Adipocyte (in vitro differentiated cells): ENCODE measurements at regions not wholly inside any gene's neighbourhood (a gene's known extent, or its start where the extent isn't known, plus 50 kb on each side); places are given as distances from the start of the nearest gene placed in this dataset.
"Not testable (repeated sequence)": the region's sequence is repeated elsewhere in the genome, so short reads cannot be mapped to it uniquely, and the experiment has no call there.

Experiments used
- DNase-seq: peaks from one replicate; pipeline ENCODE4 v3.0.0-alpha.2; 2015; ENCODE audit warnings: low read depth
- H3K27me3 ChIP-seq: replicated peaks from 2 replicates; pipeline ENCODE4 v1.7.0; 2013; ENCODE audit warnings: mild to moderate bottlenecking, low read length, moderate library complexity; ENCODE audit not compliant: control insufficient read depth, insufficient read depth
- H3K36me3 ChIP-seq: 2 replicates; pipeline ENCODE4 v1.7.0; 2013; ENCODE audit warnings: low read length, mild to moderate bottlenecking, moderate library complexity; ENCODE audit not compliant: control insufficient read depth, insufficient read depth, severe bottlenecking
- H3K4me1 ChIP-seq: 2 replicates; pipeline ENCODE4 v1.7.0; 2013; ENCODE audit warnings: mild to moderate bottlenecking, low read length, moderate library complexity; ENCODE audit not compliant: control insufficient read depth, insufficient read depth
- H3K4me3 ChIP-seq: 2 replicates; pipeline ENCODE4 v1.7.0; 2013; ENCODE audit warnings: mild to moderate bottlenecking, low read length, moderate library complexity
- H3K9ac ChIP-seq: 2 replicates; pipeline ENCODE4 v1.7.0; 2013; ENCODE audit warnings: mild to moderate bottlenecking, low read length, moderate library complexity
- H3K9me3 ChIP-seq: 2 replicates; pipeline ENCODE4 v1.7.0; 2013; ENCODE audit warnings: mild to moderate bottlenecking, low read length, moderate library complexity; ENCODE audit not compliant: control insufficient read depth

- H3K9me3 ChIP-seq: peaks cover 6% of the 10 kb centered on the region
- no peak overlapping the region for H3K4me3 ChIP-seq
- H3K36me3 ChIP-seq: no peaks in the 10 kb centered on the region
- DNase-seq: no peak
- H3K9ac ChIP-seq: no peak overlapping the region
- H3K27me3 ChIP-seq: no peaks in the 10 kb centered on the region
- H3K4me1 ChIP-seq: no peaks in the 10 kb centered on the region
Observed at GRCh38 chr6:51108563-51109234, 290.0 kb downstream of the TFAP2B start.

- Histone ChIP-seq H3K27me3 (no peaks in the 10 kb centered on the region), H3K36me3 (no peaks in the 10 kb centered on the region), H3K9ac (no peak overlapping the region), H3K4me1 (no peaks in the 10 kb centered on the region), H3K9me3 (no peaks in the 10 kb centered on the region), H3K4me3 (no peak overlapping the region)
- no peak for DNase-seq
Observed at GRCh38 chr6:51112731-51113130, 294.1 kb downstream of the TFAP2B start.

GRCh38 chr6:51116723-51117122 lies 298.1 kb downstream of the TFAP2B start:
- DNase-seq: no peak
- H3K27me3 ChIP-seq: no peaks in the 10 kb centered on the region
- no peaks in the 10 kb centered on the region for H3K4me1 ChIP-seq
- no peak overlapping the region for H3K4me3 ChIP-seq
- H3K36me3 ChIP-seq: no peaks in the 10 kb centered on the region
- no peak overlapping the region for H3K9ac ChIP-seq
- H3K9me3 ChIP-seq: no peaks in the 10 kb centered on the region

GRCh38 chr6:51118792-51119191 lies 300.1 kb downstream of the TFAP2B start:
- Histone ChIP-seq H3K36me3 (no peaks in the 10 kb centered on the region), H3K4me3 (no peak overlapping the region), H3K27me3 (no peaks in the 10 kb centered on the region), H3K4me1 (no peaks in the 10 kb centered on the region), H3K9me3 (no peaks in the 10 kb centered on the region), H3K9ac (no peak overlapping the region)
- DNase-seq: no peak

- H3K4me1 ChIP-seq: no peaks in the 10 kb centered on the region
- no peak overlapping the region for H3K4me3 ChIP-seq
- no peaks in the 10 kb centered on the region for H3K36me3 ChIP-seq
- no peak for DNase-seq
- no peak overlapping the region for H3K9ac ChIP-seq
- H3K27me3 ChIP-seq: no peaks in the 10 kb centered on the region
- no peaks in the 10 kb centered on the region for H3K9me3 ChIP-seq
Observed at GRCh38 chr6:51120016-51120415, 301.3 kb downstream of the TFAP2B start.

- not testable (repeated sequence) for DNase-seq, H3K36me3 ChIP-seq, H3K9ac ChIP-seq, H3K4me3 ChIP-seq, H3K27me3 ChIP-seq, H3K9me3 ChIP-seq, H3K4me1 ChIP-seq
Observed at GRCh38 chr6:51121380-51121976, 302.8 kb downstream of the TFAP2B start.

- Histone ChIP-seq H3K27me3 (no peaks in the 10 kb centered on the region), H3K9ac (no peak overlapping the region), H3K9me3 (no peaks in the 10 kb centered on the region), H3K36me3 (no peaks in the 10 kb centered on the region), H3K4me1 (no peaks in the 10 kb centered on the region), H3K4me3 (no peak overlapping the region)
- no peak for DNase-seq
Observed at GRCh38 chr6:51129043-51129442, 310.4 kb downstream of the TFAP2B start.

- no peaks in the 10 kb centered on the region for H3K4me1 ChIP-seq
- H3K4me3 ChIP-seq: no peak overlapping the region
- no peak overlapping the region for H3K9ac ChIP-seq
- H3K27me3 ChIP-seq: no peaks in the 10 kb centered on the region
- DNase-seq: no peak
- H3K36me3 ChIP-seq: no peaks in the 10 kb centered on the region
- H3K9me3 ChIP-seq: no peaks in the 10 kb centered on the region
Observed at GRCh38 chr6:51137777-51138176, 319.1 kb downstream of the TFAP2B start.

GRCh38 chr6:51139950-51140385 lies 321.3 kb downstream of the TFAP2B start:
- Histone ChIP-seq H3K9me3 (no peaks in the 10 kb centered on the region), H3K9ac (no peak overlapping the region), H3K36me3 (no peaks in the 10 kb centered on the region), H3K4me1 (no peaks in the 10 kb centered on the region), H3K4me3 (no peak overlapping the region), H3K27me3 (no peaks in the 10 kb centered on the region)
- DNase-seq: no peak

GRCh38 chr6:51141080-51141479 lies 322.4 kb downstream of the TFAP2B start:
- Histone ChIP-seq H3K9me3 (no peaks in the 10 kb centered on the region), H3K9ac (no peak overlapping the region), H3K4me3 (no peak overlapping the region), H3K4me1 (no peaks in the 10 kb centered on the region), H3K36me3 (no peaks in the 10 kb centered on the region), H3K27me3 (no peaks in the 10 kb centered on the region)
- no peak for DNase-seq

GRCh38 chr6:51147756-51148155 lies 329.1 kb downstream of the TFAP2B start:
- no peaks in the 10 kb centered on the region for H3K9me3 ChIP-seq
- H3K4me3 ChIP-seq: no peak overlapping the region
- H3K4me1 ChIP-seq: no peaks in the 10 kb centered on the region
- no peak for DNase-seq
- H3K9ac ChIP-seq: no peak overlapping the region
- no peaks in the 10 kb centered on the region for H3K27me3 ChIP-seq
- H3K36me3 ChIP-seq: no peaks in the 10 kb centered on the region

- Histone ChIP-seq H3K4me1 (no peaks in the 10 kb centered on the region), H3K9ac (no peak overlapping the region), H3K27me3 (no peaks in the 10 kb centered on the region), H3K36me3 (no peaks in the 10 kb centered on the region), H3K4me3 (no peak overlapping the region), H3K9me3 (no peaks in the 10 kb centered on the region)
- DNase-seq: no peak
Observed at GRCh38 chr6:51152594-51152993, 333.9 kb downstream of the TFAP2B start.
